ENCODE measurements at regions not wholly inside any gene's neighbourhood (a gene's known extent, or its start where the extent isn't known, plus 50 kb on each side); places are given as distances from the start of the nearest gene placed in this dataset.
"Not testable (repeated sequence)": the region's sequence is repeated elsewhere in the genome, so short reads cannot be mapped to it uniquely, and the experiment has no call there.

- no peak for DNase-seq
Measured at GRCh38 chr3:6644070-6644929, 216.6 kb upstream of the GRM7 start.

DNA sequence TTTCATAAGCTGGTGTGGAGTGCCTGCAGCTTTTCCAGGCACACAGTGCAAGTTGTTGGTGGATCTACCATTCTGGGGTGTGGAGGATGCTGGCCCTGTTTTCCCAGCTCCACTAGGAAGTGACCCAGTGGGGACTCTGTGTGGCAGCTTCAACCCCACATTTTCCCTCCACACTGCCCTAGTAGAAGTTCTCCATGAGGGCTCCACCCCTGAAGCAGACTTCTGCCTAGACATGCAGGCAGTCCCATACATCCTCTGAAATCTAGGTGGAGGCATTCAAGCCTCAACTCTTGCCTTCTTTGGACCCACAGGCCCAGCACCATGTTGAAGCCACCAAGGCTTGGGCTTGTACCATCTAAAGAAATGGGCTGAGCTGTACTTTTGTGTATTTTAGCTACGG, 206.2 kb upstream of the GRM7 start:
- no peak for DNase-seq

DNA sequence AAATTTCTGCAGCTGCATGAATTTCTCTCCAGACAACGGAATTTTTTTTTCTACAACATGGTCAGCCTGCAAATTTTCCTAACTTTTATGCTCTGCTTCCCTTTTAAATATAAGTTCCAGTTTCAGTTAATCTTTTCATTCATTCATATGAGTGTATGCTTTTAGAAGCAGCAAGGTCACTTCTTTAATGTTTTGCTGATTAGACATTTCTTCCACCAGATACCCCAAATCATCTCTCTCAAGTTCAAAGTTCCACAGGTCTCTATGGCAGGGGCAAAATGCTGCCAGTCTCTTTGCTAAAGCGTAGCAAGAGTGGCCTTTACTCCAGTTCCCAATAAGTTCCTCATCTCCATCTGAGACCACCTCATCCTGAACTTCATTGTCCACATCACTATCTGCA, 205.6 kb upstream of the GRM7 start:
- DNase-seq = no peak

GRCh38 chr3:6657591-6657990, 203.3 kb upstream of the GRM7 start:
- no peak for DNase-seq

DNA sequence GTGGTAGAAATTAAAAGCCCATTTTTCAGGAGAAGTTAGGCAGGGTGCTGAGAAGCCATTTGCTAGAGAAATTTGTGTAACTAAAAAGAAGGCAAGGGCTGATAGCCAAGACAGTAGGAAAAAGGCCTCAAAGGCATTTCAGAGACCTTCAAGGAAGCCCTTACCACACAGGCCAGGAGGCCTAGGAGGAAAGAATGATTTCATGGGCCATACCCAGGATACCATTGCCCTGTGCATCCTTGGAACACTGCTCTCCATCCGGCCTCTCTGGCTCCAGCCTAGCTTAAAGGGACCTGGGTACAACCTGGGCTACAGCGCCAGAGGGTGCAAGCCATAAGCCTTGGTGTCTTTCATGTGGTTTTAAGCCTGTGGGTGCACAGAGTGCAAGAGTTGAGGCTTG, 193.6 kb upstream of the GRM7 start:
- DNase-seq = no peak

- no peak for DNase-seq
Measured at GRCh38 chr3:6671363-6671762, 189.6 kb upstream of the GRM7 start.

DNA sequence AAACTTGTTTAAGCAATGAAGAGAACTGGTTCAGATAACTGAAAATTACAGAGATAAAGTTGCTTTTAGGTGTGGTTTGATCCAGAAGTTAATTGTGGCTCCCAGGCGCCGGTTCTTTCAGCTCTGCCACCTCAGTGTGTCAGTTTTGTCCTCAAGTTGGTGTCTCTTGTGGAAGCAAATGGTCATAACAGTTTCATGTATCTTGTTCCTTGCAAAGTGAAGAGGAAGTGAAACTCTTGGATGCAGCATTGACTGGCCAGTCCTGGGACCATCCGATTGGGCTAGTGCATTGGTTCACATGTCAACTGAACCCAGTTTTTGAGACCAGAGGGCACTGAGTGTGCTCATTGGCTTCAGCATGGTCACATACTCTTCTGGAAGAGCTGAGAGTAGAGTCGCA, 181.4 kb upstream of the GRM7 start:
- DNase-seq = no peak

GRCh38 chr3:6680119-6680806, 180.7 kb upstream of the GRM7 start:
- no peak for DNase-seq

GRCh38 chr3:6697285-6697684, 163.6 kb upstream of the GRM7 start:
- no peak for DNase-seq

GRCh38 chr3:6697722-6698121, 163.2 kb upstream of the GRM7 start:
- no peak for DNase-seq

- DNase-seq = not testable (repeated sequence)
Measured at GRCh38 chr3:6704817-6705216, 156.1 kb upstream of the GRM7 start.

DNA sequence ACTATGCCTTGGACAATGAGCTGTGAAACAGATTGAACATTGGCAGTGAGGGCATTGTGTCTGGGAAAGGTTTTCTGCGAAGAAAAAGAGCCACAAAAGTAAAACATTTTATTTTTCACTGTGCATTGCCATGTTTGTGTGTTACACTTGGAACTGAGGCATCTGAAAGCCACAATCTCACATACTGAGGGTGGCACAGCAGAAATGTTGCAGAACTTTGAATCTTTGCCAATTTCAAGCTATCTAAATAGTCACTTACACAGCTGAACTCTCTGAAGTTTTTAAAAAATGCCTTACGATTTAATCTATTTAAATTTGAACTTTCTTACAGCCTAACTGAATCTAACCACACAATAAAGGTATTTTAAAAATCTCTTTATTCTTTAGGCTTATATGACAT, 154.1 kb upstream of the GRM7 start:
- no peak for DNase-seq

GRCh38 chr3:6709178-6709577, 151.7 kb upstream of the GRM7 start:
- DNase-seq = no peak

- no peak for DNase-seq
Measured at GRCh38 chr3:6714962-6715361, 146.0 kb upstream of the GRM7 start.

- no peak for DNase-seq
Measured at GRCh38 chr3:6716420-6716819, 144.5 kb upstream of the GRM7 start.

DNA sequence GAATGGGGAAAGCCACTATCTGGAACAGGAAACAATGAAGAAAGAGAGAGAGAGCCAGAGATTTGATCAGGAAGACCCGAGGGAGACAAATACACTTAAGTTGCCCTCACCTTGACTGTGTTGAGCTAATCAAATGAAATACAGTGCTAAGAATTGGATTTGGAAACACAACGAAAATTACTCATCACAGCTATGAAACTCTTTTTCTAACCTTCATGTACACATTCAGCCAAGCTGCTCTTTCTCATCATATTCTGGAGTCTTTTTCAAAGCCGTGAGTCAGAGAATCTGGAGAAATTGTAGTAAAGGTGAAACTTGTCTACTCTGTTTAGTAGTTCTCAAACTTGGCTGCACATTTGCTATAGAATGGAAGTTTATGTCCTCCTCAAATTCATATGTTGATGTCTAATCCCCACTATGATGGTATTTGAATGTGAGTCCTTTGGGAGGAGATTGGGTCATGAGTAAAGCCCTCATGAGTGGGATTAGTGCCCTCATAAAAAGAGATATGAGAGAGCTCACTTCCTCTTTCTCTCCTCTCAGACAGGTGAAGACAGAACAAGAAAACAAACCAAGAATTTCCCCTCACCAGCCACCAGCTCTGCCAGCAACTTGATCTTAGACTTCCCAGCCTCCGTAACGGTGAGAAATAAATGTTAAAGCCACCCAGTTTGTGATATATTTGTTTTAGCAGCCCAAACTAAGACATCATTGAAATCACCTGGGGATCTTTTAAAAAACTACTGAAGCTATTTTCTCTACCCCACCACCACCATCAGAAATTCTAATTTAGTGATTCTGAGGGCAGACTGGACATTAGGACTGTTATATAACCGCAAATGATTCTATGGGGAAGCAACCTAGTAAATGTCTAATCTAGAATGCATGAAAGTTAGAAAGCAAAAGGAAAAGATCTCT, 143.6 kb upstream of the GRM7 start:
- DNase-seq = no peak

- no peak for DNase-seq
Measured at GRCh38 chr3:6719999-6720398, 140.9 kb upstream of the GRM7 start.

DNA sequence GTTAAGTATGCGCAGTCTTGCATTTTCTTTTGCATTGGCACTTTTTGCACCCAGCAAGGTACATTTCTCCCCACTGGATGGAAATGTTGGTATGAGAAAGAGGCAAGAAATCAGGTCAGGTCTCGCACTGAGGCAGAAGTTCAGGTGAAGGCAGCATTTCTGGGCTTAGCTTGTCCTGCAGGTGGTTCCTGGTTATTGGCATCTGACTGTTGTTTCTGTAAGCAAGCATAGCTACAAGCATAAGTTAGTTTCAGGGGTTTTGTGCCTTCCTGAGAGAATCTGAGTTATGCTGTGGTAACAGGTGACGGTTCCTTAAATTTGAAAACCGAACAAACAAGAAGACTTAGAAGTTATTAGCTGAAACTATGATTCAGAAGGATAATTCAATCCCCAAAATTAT, 139.4 kb upstream of the GRM7 start:
- DNase-seq = no peak

DNA sequence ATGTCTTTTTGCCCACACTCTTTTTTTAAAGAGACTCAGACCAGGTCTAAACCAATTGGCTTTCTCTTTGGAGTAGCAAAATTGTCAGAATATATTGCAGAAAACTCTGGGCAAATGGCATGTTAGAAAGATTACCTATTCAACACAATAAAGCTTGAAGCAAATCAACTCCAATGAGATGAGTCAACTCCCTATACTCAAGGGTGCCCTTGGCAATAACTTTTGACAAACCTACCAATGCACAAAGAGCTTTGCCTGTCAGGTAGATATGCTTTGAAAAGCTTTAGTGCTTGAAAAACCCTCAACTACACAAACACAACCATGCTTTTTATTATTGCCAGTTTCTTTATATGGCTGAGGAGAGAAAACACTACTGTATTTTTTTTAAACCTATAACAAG, 137.7 kb upstream of the GRM7 start:
- no peak for DNase-seq

GRCh38 chr3:6726811-6727210, 134.1 kb upstream of the GRM7 start:
- no peak for DNase-seq

DNA sequence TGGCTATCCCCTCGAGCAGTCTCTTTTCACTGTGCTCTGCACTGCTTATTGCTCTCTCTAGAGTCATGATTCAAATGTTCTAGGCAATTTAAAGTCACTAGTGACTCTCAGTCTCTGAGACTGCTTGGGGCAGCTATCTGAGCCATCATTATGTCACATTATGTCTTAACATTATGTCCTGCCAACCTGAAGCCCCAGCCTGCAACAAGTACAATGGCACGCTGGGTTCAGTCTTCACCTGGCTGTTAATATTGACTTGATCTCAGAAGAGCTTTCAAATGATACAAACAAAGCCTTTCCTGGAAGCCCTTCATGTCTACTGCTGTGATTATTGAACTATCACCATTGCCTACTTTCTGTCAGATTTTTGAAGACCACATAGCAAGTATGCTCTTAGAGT, 128.1 kb upstream of the GRM7 start:
- DNase-seq = no peak

- DNase-seq = no peak
Measured at GRCh38 chr3:6733699-6734394, 127.1 kb upstream of the GRM7 start.

DNA sequence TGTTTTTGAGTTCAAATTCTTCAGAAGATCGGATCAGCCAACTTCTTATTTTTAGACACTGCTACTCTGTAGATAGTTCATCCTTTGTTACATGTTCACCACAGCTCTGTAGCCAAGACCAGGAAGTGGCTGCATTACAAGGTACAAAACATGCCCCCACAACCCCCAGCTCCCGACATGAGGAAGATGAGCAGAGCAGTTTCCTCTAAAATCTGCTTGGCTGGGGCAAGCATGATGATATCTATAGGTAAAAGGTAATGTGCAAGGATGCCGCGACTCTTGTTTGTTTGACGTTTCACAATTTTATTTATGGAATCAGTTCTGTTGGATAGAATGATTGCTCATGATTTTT, 126.5 kb upstream of the GRM7 start:
- no peak for DNase-seq

Measured in GOT3 (cell line).